OCI-LY1 (cell line): ENCODE measurements at regions not wholly inside any gene's neighbourhood (a gene's known extent, or its start where the extent isn't known, plus 50 kb on each side); places are given as distances from the start of the nearest gene placed in this dataset.

ENCODE experiments used
- CTCF ChIP-seq: fragments of 200-600 bp; sonication (generic), shearing (Covaris generic); IDR thresholded peaks from 2 replicates; pipeline ENCODE4 v1.5.1; 2017; ENCODE audit warnings: mild to moderate bottlenecking, antibody characterized with exemption, low read length, moderate library complexity, mixed read lengths
- EZH2 ChIP-seq: fragments of 200-600 bp; sonication (generic), shearing (Covaris generic); IDR thresholded peaks from 2 replicates; pipeline ENCODE4 v1.8.0; 2017; ENCODE audit warnings: borderline replicate concordance, mixed run types, mild to moderate bottlenecking, antibody characterized with exemption, low read length, moderate library complexity, mixed read lengths

GRCh38 chrX:121975671-121976070, 928.3 kb downstream of the GLUD2 start:
- TF ChIP-seq CTCF (no peak), EZH2 (no peak)
